ENCODE measurements at regions not wholly inside any gene's neighbourhood (a gene's known extent, or its start where the extent isn't known, plus 50 kb on each side); places are given as distances from the start of the nearest gene placed in this dataset.

DNA sequence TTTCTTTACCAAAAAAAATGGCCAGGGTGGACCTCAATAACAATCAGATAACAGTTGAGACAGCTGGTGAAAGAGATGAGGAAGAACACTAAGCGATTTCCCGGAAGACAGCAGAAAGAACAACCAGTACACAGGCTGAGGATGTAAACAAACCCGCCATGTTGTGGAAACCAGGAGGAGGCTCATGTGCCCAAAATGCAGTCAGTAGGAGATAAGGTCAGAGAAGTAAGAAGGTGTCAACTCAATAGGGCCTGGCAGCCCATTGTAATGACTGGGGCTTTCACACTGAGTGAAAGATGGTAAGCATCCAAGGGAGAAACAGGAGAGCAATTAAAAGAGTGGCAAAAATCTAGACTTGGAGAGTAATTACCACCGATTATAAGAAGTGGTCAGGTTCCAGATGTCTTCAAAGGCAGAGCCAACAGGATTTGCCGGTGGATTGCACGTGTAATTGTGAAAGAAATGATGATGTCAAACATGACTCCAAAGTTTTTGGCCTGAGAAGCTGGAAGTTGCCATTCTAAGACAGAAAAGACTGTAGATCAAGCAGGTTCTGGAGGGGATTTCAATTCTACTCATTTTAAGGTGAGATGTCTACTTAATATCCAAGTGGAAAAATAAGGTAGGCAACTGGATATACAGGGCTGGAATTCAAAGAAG, 77.7 kb upstream of the CYP1B1 start:
- Histone ChIP-seq H2AK5ac (ENCODE audit: insufficient read length, low read length) (no peak overlapping the region), H3K56ac (ENCODE audit: insufficient read length, low read depth, low read length) (no peak overlapping the region), H3K4me2 (ENCODE audit: insufficient read depth, insufficient read length, low read length) (no peak overlapping the region), H3K23ac (ENCODE audit: insufficient read length, low read depth, low read length) (no peak overlapping the region), H2AFZ (ENCODE audit: low read length) (no peak overlapping the region), H3K9me3 (ENCODE audit: control insufficient read depth, low read depth, low read length) (no peaks in the 10 kb centered on the region), H4K8ac (replicated peaks; ENCODE audit: insufficient read length, low read depth, low read length) (no peak overlapping the region), H2BK20ac (ENCODE audit: low read depth, low read length, poor library complexity, severe bottlenecking) (no peak overlapping the region), H3K27me3 (ENCODE audit: insufficient read depth, low read length) (no peaks in the 10 kb centered on the region; the same call in 1 of the 2 replicates), H3K79me2 (ENCODE audit: insufficient read depth, low read length) (no peaks in the 10 kb centered on the region), H3K18ac (ENCODE audit: insufficient read length, low read depth, low read length) (no peak overlapping the region), H2BK12ac (ENCODE audit: insufficient read length, low read depth, low read length) (no peak overlapping the region), H3K27ac (ENCODE audit: insufficient read length, low read depth, low read length) (no peak overlapping the region), H3K79me1 (ENCODE audit: insufficient read depth, low read depth, low read length, poor library complexity, severe bottlenecking) (no peaks in the 10 kb centered on the region), H3K4me1 (ENCODE audit: insufficient read depth, low read length) (no peaks in the 10 kb centered on the region), H4K5ac (ENCODE audit: insufficient read length, low read depth, low read length) (no peak overlapping the region), H4K91ac (ENCODE audit: insufficient read length, low read depth, low read length) (no peak overlapping the region), H4K20me1 (ENCODE audit: control insufficient read depth, insufficient read depth, insufficient read length) (no peaks in the 10 kb centered on the region), H3K14ac (ENCODE audit: insufficient read depth, low read length) (no peak overlapping the region), H2BK15ac (ENCODE audit: low read depth, low read length) (no peak overlapping the region), H2BK120ac (ENCODE audit: low read depth, low read length, poor library complexity, severe bottlenecking) (no peak overlapping the region), H3T11ph (ENCODE audit: low read length) (no peak overlapping the region), H3K9ac (ENCODE audit: extremely low read depth, insufficient read length, low read length) (no peak overlapping the region), H2BK5ac (ENCODE audit: insufficient read length, low read length) (no peak overlapping the region), H3K23me2 (ENCODE audit: insufficient read length, low read depth, low read length, poor library complexity, severe bottlenecking) (no peaks in the 10 kb centered on the region), H3K4ac (ENCODE audit: low read depth, low read length) (no peak overlapping the region)
- H3K36me3 Mint-ChIP-seq (ENCODE audit: insufficient read depth in 1 of 3, low read depth in 3 of 3) = no peaks in the 10 kb centered on the region
- no peaks in the 10 kb centered on the region for H3K4me1 Mint-ChIP-seq
- H3K9me3 Mint-ChIP-seq = no peaks in the 10 kb centered on the region
- no peak for DNase-seq
- no peak overlapping the region for H3K4me3 Mint-ChIP-seq
- no peak overlapping the region for H3K27ac Mint-ChIP-seq
- no peak for TF ChIP-seq CTCF (conservative IDR thresholded peaks at IDR 0.05)
- no peaks in the 10 kb centered on the region; the same call in none of the 2 replicates for H3K27me3 Mint-ChIP-seq (ENCODE audit: low read depth)
- WGBS (ENCODE audit: extremely low coverage, insufficient read length, low lambda C conversion rate) = no CpG with 5 or more reads among the region's 6 CpGs
